ENCODE measurements at regions not wholly inside any gene's neighbourhood (a gene's known extent, or its start where the extent isn't known, plus 50 kb on each side); places are given as distances from the start of the nearest gene placed in this dataset.

DNA sequence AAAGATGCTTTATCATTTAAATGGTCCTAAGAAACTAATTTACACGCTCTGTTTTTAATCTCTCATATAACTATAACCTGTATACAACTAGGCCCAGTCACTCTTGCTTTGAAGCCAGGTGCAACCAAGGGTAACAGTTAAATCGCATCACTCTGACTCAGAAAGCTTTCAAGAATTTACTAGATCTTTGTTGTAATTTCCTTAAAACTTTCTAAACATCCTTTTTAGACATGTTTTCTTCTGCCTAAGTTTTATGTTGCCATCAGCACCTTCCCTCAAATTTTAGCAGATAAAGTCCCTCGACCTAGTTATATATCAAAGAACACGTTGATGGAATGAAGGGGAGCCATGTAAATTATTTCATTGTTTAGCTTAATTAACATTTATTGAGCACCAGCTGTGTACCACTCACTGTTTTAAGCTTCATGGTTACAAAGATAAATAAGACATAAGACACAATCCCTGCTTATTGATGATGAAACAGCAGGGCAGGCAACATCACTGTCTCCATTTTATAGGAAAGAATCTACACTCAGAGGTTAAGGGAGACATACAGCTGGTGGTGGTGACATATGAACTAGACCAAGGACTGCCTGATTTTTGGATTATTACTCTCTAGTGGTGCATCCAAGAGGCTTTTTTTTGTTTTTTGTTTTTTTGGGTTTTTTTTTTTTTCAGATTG lies 101.0 kb downstream of the CD200R1L start:
- TF ChIP-seq, protein P1, sequence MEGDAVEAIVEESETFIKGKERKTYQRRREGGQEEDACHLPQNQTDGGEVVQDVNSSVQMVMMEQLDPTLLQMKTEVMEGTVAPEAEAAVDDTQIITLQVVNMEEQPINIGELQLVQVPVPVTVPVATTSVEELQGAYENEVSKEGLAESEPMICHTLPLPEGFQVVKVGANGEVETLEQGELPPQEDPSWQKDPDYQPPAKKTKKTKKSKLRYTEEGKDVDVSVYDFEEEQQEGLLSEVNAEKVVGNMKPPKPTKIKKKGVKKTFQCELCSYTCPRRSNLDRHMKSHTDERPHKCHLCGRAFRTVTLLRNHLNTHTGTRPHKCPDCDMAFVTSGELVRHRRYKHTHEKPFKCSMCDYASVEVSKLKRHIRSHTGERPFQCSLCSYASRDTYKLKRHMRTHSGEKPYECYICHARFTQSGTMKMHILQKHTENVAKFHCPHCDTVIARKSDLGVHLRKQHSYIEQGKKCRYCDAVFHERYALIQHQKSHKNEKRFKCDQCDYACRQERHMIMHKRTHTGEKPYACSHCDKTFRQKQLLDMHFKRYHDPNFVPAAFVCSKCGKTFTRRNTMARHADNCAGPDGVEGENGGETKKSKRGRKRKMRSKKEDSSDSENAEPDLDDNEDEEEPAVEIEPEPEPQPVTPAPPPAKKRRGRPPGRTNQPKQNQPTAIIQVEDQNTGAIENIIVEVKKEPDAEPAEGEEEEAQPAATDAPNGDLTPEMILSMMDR (IDR thresholded peaks at IDR 0.05), result no peak
- no peak for TF ChIP-seq POLR2A (IDR thresholded peaks at IDR 0.05)

Measured in uterus (tissue), 2 donors.